Activated CD4-positive, CD25-positive, alpha-beta regulatory T cell (primary cell): ENCODE measurements at regions not wholly inside any gene's neighbourhood (a gene's known extent, or its start where the extent isn't known, plus 50 kb on each side); places are given as distances from the start of the nearest gene placed in this dataset.

Experiments used
- DNase-seq, 4 experiments: peaks; one replicate each; lab custom pipeline; 2025; lab: John Stamatoyannopoulos, UW

- no peak for DNase-seq
These were observed 86.2 kb upstream of the MBNL2 start for GRCh38 chr13:97135883-97136282.

- no peak for DNase-seq
These were observed 85.7 kb upstream of the MBNL2 start for GRCh38 chr13:97136418-97136817.

GRCh38 chr13:97139691-97140090, 82.4 kb upstream of the MBNL2 start:
- DNase-seq = no peak

GRCh38 chr13:97140131-97140530, 82.0 kb upstream of the MBNL2 start:
- DNase-seq = no peak

- DNase-seq = no peak
These were observed 81.5 kb upstream of the MBNL2 start for GRCh38 chr13:97140611-97141010.

GRCh38 chr13:97141097-97141496, 81.0 kb upstream of the MBNL2 start:
- DNase-seq = no peak

- no peak for DNase-seq
These were observed 80.5 kb upstream of the MBNL2 start for GRCh38 chr13:97141564-97142005.

- no peak for DNase-seq
These were observed 79.7 kb upstream of the MBNL2 start for GRCh38 chr13:97142452-97142851.

- DNase-seq = no peak
These were observed 77.1 kb upstream of the MBNL2 start for GRCh38 chr13:97145057-97145456.

GRCh38 chr13:97148894-97149293, 73.2 kb upstream of the MBNL2 start:
- no peak for DNase-seq

- no peak for DNase-seq
These were observed 61.7 kb upstream of the MBNL2 start for GRCh38 chr13:97160421-97160820.

GRCh38 chr13:97161582-97162231, 60.4 kb upstream of the MBNL2 start:
- no peak for DNase-seq

- no peak for DNase-seq
These were observed 56.4 kb upstream of the MBNL2 start for GRCh38 chr13:97165502-97166425.

GRCh38 chr13:97171136-97171535, 51.0 kb upstream of the MBNL2 start:
- DNase-seq = no peak
